ENCODE measurements at regions not wholly inside any gene's neighbourhood (a gene's known extent, or its start where the extent isn't known, plus 50 kb on each side); places are given as distances from the start of the nearest gene placed in this dataset.

DNA sequence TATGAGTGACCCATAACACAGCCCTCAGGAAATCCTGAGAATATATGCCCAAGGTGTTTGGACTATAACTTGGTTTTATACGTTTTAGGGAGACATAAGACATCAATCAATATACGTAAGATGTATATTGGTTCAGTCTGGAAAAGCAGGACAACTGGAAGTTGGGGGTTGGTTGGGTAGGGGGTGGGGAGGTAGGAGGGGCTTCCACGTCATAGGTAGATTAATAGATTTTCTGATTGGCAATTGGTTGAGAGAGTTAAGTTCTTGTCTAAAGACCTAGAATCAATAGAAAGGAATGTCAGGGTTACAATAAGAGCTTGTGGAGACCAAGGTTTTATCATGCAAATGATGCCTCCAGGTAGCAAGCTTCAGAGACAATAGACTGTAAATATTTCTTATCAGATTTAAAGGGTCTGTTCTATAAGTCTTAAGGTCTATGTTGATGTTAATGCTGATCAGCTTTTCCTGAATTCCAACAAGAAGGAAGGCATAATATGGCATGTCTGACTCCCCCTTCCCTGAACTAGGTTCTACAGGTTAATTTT, 2267.7 kb upstream of the ACO1 start:
- ChIA-PET POLR2A (no interaction called here), CTCF (no interaction called here)
- ATAC-seq: no peak

DNA sequence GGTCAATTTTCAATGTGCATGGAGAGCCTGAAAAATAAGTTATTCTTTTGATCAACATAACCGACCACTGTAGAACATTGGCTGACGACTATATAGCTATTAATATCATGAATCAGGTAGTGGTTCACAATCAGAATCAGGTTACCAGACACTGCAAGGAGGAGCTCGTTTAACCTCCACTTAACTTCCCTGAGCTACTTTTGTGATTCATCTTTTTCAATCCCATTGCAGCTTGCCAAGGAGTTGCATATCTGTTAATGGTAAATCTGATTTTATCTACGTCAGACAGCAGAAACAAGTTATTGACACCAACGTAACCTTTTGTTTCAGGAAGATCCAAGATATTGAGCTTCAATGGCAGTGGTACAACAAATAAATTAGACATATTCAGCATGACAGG, 2263.8 kb upstream of the ACO1 start:
- ATAC-seq (no peak), DNase-seq (no peak)
- H3K27ac Mint-ChIP-seq: no peak overlapping the region
- TF ChIP-seq, protein P1, sequence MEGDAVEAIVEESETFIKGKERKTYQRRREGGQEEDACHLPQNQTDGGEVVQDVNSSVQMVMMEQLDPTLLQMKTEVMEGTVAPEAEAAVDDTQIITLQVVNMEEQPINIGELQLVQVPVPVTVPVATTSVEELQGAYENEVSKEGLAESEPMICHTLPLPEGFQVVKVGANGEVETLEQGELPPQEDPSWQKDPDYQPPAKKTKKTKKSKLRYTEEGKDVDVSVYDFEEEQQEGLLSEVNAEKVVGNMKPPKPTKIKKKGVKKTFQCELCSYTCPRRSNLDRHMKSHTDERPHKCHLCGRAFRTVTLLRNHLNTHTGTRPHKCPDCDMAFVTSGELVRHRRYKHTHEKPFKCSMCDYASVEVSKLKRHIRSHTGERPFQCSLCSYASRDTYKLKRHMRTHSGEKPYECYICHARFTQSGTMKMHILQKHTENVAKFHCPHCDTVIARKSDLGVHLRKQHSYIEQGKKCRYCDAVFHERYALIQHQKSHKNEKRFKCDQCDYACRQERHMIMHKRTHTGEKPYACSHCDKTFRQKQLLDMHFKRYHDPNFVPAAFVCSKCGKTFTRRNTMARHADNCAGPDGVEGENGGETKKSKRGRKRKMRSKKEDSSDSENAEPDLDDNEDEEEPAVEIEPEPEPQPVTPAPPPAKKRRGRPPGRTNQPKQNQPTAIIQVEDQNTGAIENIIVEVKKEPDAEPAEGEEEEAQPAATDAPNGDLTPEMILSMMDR (IDR thresholded peaks at IDR 0.05): no peak
- no peaks in the 10 kb centered on the region for H3K9me3 Mint-ChIP-seq
- intact Hi-C loops (cut with micrococcal nuclease): no loop called here
- no peaks in the 10 kb centered on the region for H3K4me1 Mint-ChIP-seq (ENCODE audit: low read depth)
- H3K4me3 Mint-ChIP-seq: no peak overlapping the region
- ChIA-PET POLR2A (no interaction called here), CTCF (no interaction called here)
- no peaks in the 10 kb centered on the region for H3K36me3 Mint-ChIP-seq (ENCODE audit: low read depth)
- H3K27me3 Mint-ChIP-seq: no peaks in the 10 kb centered on the region

More for the DNA sequence above, 2267.7 kb upstream of the ACO1 start:
- TF ChIP-seq, protein P1 (IDR thresholded peaks at IDR 0.05): no peak
- intact Hi-C loops (cut with micrococcal nuclease): no loop called here
- DNase-seq: no peak
- Mint-ChIP-seq H3K27ac (no peak overlapping the region), H3K4me3 (no peak overlapping the region), H3K36me3 (ENCODE audit: low read depth) (no peaks in the 10 kb centered on the region), H3K9me3 (no peaks in the 10 kb centered on the region), H3K27me3 (no peaks in the 10 kb centered on the region), H3K4me1 (ENCODE audit: low read depth) (no peaks in the 10 kb centered on the region)

- DNase-seq (no peak), ATAC-seq (no peak)
- Mint-ChIP-seq H3K36me3 (ENCODE audit: low read depth) (no peaks in the 10 kb centered on the region), H3K4me1 (ENCODE audit: low read depth) (no peaks in the 10 kb centered on the region), H3K4me3 (no peak overlapping the region), H3K9me3 (no peaks in the 10 kb centered on the region), H3K27ac (no peak overlapping the region), H3K27me3 (no peaks in the 10 kb centered on the region)
- POLR2A ChIA-PET: no interaction called here
- CTCF ChIA-PET: no interaction called here
- intact Hi-C loops (cut with micrococcal nuclease): no loop called here
- TF ChIP-seq, protein P1 (IDR thresholded peaks at IDR 0.05): no peak
These were observed 2262.8 kb upstream of the ACO1 start for GRCh38 chr9:30121611-30122010.

DNA sequence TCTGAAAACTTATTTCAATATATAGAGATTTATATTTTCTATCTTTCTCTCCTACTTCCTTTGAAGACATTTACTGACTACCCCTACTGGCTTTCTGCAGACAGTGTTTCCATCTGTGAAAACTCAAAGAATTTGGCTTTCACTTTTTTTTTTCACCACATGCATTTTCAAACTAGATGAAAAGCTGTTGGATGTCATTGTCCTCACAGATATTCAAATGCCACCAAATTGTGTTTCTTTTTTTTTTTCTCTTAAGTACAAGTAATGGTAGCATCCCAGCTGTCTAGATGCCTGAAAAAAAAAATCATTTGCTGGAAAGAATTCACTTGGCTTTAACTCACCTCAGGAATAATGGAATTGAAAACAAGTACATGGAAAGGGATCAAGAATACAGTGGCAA, 2258.6 kb upstream of the ACO1 start:
- no peaks in the 10 kb centered on the region for H3K4me1 Mint-ChIP-seq (ENCODE audit: low read depth)
- POLR2A ChIA-PET: no interaction called here
- H3K9me3 Mint-ChIP-seq: no peaks in the 10 kb centered on the region

GRCh38 chr9:30127371-30127770, 2257.1 kb upstream of the ACO1 start:
- DNase-seq (no peak), ATAC-seq (no peak)
- intact Hi-C loops (cut with micrococcal nuclease): no loop called here
- no peaks in the 10 kb centered on the region for H3K36me3 Mint-ChIP-seq (ENCODE audit: low read depth)
- no peaks in the 10 kb centered on the region for H3K4me1 Mint-ChIP-seq (ENCODE audit: low read depth)
- no peaks in the 10 kb centered on the region for H3K9me3 Mint-ChIP-seq
- ChIA-PET CTCF (no interaction called here), POLR2A (no interaction called here)
- no peak overlapping the region for H3K4me3 Mint-ChIP-seq
- no peak overlapping the region for H3K27ac Mint-ChIP-seq
- TF ChIP-seq, protein P1 (IDR thresholded peaks at IDR 0.05): no peak
- no peaks in the 10 kb centered on the region for H3K27me3 Mint-ChIP-seq

More for the DNA sequence above, 2258.6 kb upstream of the ACO1 start:
- TF ChIP-seq, protein P1 (IDR thresholded peaks at IDR 0.05): no peak
- no peak overlapping the region for H3K27ac Mint-ChIP-seq
- intact Hi-C loops (cut with micrococcal nuclease): no loop called here
- H3K36me3 Mint-ChIP-seq (ENCODE audit: low read depth): no peaks in the 10 kb centered on the region
- H3K27me3 Mint-ChIP-seq: no peaks in the 10 kb centered on the region
- ATAC-seq: no peak
- DNase-seq: no peak
- CTCF ChIA-PET: no interaction called here
- no peak overlapping the region for H3K4me3 Mint-ChIP-seq
